ENCODE measurements at regions not wholly inside any gene's neighbourhood (a gene's known extent, or its start where the extent isn't known, plus 50 kb on each side); places are given as distances from the start of the nearest gene placed in this dataset.
"Not testable (repeated sequence)": the region's sequence is repeated elsewhere in the genome, so short reads cannot be mapped to it uniquely, and the experiment has no call there.

- Histone ChIP-seq H3F3A (ENCODE audit: insufficient read depth, low read length, poor library complexity, severe bottlenecking) (no peaks in the 10 kb centered on the region), H3K27me3 (ENCODE audit: insufficient read depth, low read depth, low read length) (no peaks in the 10 kb centered on the region), H3K79me2 (replicated peaks; ENCODE audit: insufficient read depth, low read length) (no peaks in the 10 kb centered on the region), H3K36me3 (ENCODE audit: insufficient read depth, low read length) (no peaks in the 10 kb centered on the region), H3K9me2 (ENCODE audit: insufficient read depth, low read length) (no peaks in the 10 kb centered on the region), H4K20me1 (ENCODE audit: insufficient read depth) (no peaks in the 10 kb centered on the region), H3K9ac (ENCODE audit: low read length) (no peak overlapping the region), H3K4me3 (ENCODE audit: low read length) (no peak overlapping the region), H3K9me3 (ENCODE audit: low read length) (no peaks in the 10 kb centered on the region), H3K4me2 (ENCODE audit: low read length) (no peak overlapping the region), H3K27ac (ENCODE audit: low read length) (no peak overlapping the region), H2AFZ (ENCODE audit: low read depth, low read length) (no peak overlapping the region)
- TF ChIP-seq EZH2 (IDR thresholded peaks at IDR 0.05; ENCODE audit: borderline replicate concordance, insufficient read depth, low read length, poor library complexity, severe bottlenecking): no peak
- no peak for TF ChIP-seq CTCF (IDR thresholded peaks at IDR 0.05; ENCODE audit: poor library complexity, severe bottlenecking)
- TF ChIP-seq MXI1 (conservative IDR thresholded peaks at IDR 0.05; ENCODE audit: poor library complexity, severe bottlenecking): no peak
- no peak for TF ChIP-seq TAF1 (IDR thresholded peaks at IDR 0.05; ENCODE audit: low read depth)
- TF ChIP-seq RAD21 (conservative IDR thresholded peaks at IDR 0.05): no peak
- no peak for TF ChIP-seq POLR2AphosphoS5 (IDR thresholded peaks at IDR 0.05)
- TF ChIP-seq SMC3 (conservative IDR thresholded peaks at IDR 0.05; ENCODE audit: poor library complexity): no peak
- no peak for TF ChIP-seq EP300 (conservative IDR thresholded peaks at IDR 0.05; ENCODE audit: poor library complexity, severe bottlenecking)
- TF ChIP-seq REST (IDR thresholded peaks at IDR 0.05; ENCODE audit: borderline replicate concordance): no peak
These were observed 75.3 kb downstream of the P2RY1 start for GRCh38 chr3:152910211-152910610.

- Histone ChIP-seq H2AFZ (ENCODE audit: low read depth, low read length) (no peak overlapping the region), H3K4me2 (ENCODE audit: low read length) (no peak overlapping the region), H3F3A (ENCODE audit: insufficient read depth, low read length, poor library complexity, severe bottlenecking) (no peaks in the 10 kb centered on the region), H3K36me3 (ENCODE audit: insufficient read depth, low read length) (no peaks in the 10 kb centered on the region), H3K79me2 (replicated peaks; ENCODE audit: insufficient read depth, low read length) (no peaks in the 10 kb centered on the region), H3K9ac (ENCODE audit: low read length) (no peak overlapping the region), H3K9me3 (ENCODE audit: low read length) (no peaks in the 10 kb centered on the region), H3K27ac (ENCODE audit: low read length) (no peak overlapping the region), H3K27me3 (ENCODE audit: insufficient read depth, low read depth, low read length) (no peaks in the 10 kb centered on the region), H3K4me3 (ENCODE audit: low read length) (no peak overlapping the region), H3K9me2 (ENCODE audit: insufficient read depth, low read length) (no peaks in the 10 kb centered on the region), H4K20me1 (ENCODE audit: insufficient read depth) (no peaks in the 10 kb centered on the region)
- TF ChIP-seq EP300 (conservative IDR thresholded peaks at IDR 0.05; ENCODE audit: poor library complexity, severe bottlenecking) (no peak), CTCF (IDR thresholded peaks at IDR 0.05; ENCODE audit: poor library complexity, severe bottlenecking) (no peak), RAD21 (conservative IDR thresholded peaks at IDR 0.05) (no peak), REST (IDR thresholded peaks at IDR 0.05; ENCODE audit: borderline replicate concordance) (no peak), SMC3 (conservative IDR thresholded peaks at IDR 0.05; ENCODE audit: poor library complexity) (no peak), POLR2AphosphoS5 (IDR thresholded peaks at IDR 0.05) (no peak), TAF1 (IDR thresholded peaks at IDR 0.05; ENCODE audit: low read depth) (no peak), MXI1 (conservative IDR thresholded peaks at IDR 0.05; ENCODE audit: poor library complexity, severe bottlenecking) (no peak), EZH2 (IDR thresholded peaks at IDR 0.05; ENCODE audit: borderline replicate concordance, insufficient read depth, low read length, poor library complexity, severe bottlenecking) (no peak)
These were observed 76.0 kb downstream of the P2RY1 start for GRCh38 chr3:152910966-152911365.

- not testable (repeated sequence) for H3K36me3 ChIP-seq (ENCODE audit: insufficient read depth, low read length); H3F3A ChIP-seq (ENCODE audit: insufficient read depth, low read length, poor library complexity, severe bottlenecking); H3K4me3 ChIP-seq (ENCODE audit: low read length); H3K9me2 ChIP-seq (ENCODE audit: insufficient read depth, low read length); H2AFZ ChIP-seq (ENCODE audit: low read depth, low read length); H4K20me1 ChIP-seq (ENCODE audit: insufficient read depth); H3K27ac ChIP-seq (ENCODE audit: low read length); H3K4me2 ChIP-seq (ENCODE audit: low read length); H3K9me3 ChIP-seq (ENCODE audit: low read length); H3K9ac ChIP-seq (ENCODE audit: low read length); H3K79me2 ChIP-seq (replicated peaks; ENCODE audit: insufficient read depth, low read length); H3K27me3 ChIP-seq (ENCODE audit: insufficient read depth, low read depth, low read length)
These were observed 79.8 kb downstream of the P2RY1 start for GRCh38 chr3:152914743-152915142.
